CD14-positive monocyte (primary cell): ENCODE measurements at regions not wholly inside any gene's neighbourhood (a gene's known extent, or its start where the extent isn't known, plus 50 kb on each side); places are given as distances from the start of the nearest gene placed in this dataset.

Source experiments
- DNase-seq, 3 donors: peaks; one replicate each; pipeline ENCODE4 v3.0.0-alpha.2; 2011 to 2022
- H2AFZ ChIP-seq: 2 replicates; pipeline ENCODE4 v1.6.0; 2012; ENCODE audit warnings: mild to moderate bottlenecking, low read depth, low read length, inconsistent platforms; ENCODE audit not compliant: insufficient read depth, poor library complexity, severe bottlenecking
- H3K27ac ChIP-seq, 2 donors: 1 replicate in 1 of 2; 2 replicates in 1 of 2; pipeline ENCODE4 v1.5.1; 2012 to 2013; ENCODE audit warnings: low read length in 2 of 2, control low read depth in 1 of 2, inconsistent platforms in 1 of 2, low read depth in 1 of 2, mild to moderate bottlenecking in 1 of 2
- H3K27me3 ChIP-seq, 2 donors: one replicate each; pipeline versions ENCODE4 v1.6.0 to v1.6.1; 2011 to 2013; ENCODE audit warnings: low read length in 2 of 2; ENCODE audit not compliant: control insufficient read depth in 2 of 2, insufficient read depth in 2 of 2
- H3K36me3 ChIP-seq, 2 donors: replicated peaks in 1 of 2; 1 replicate in 1 of 2; 2 replicates in 1 of 2; pipeline versions ENCODE4 v1.5.1 to v1.6.1; 2012 to 2013; ENCODE audit warnings: low read length in 2 of 2, control low read depth in 1 of 2, inconsistent platforms in 1 of 2, mild to moderate bottlenecking in 1 of 2; ENCODE audit not compliant: insufficient read depth in 2 of 2, control insufficient read depth in 1 of 2
- H3K4me1 ChIP-seq, 2 donors: 1 replicate in 1 of 2; 2 replicates in 1 of 2; pipeline versions ENCODE4 v1.5.1 to v1.6.1; 2012 to 2013; ENCODE audit warnings: low read length in 2 of 2, control low read depth in 1 of 2, inconsistent platforms in 1 of 2, mild to moderate bottlenecking in 1 of 2, moderate library complexity in 1 of 2; ENCODE audit not compliant: insufficient read depth in 2 of 2, control insufficient read depth in 1 of 2
- H3K4me2 ChIP-seq: replicated peaks from 2 replicates; pipeline ENCODE3; 2012; ENCODE audit warnings: low read length, moderate library complexity, mild to moderate bottlenecking; ENCODE audit not compliant: poor library complexity, severe bottlenecking; ENCODE audit errors: extremely low read depth
- H3K4me3 ChIP-seq, 3 experiments: fragments of 200-600 bp in 1 of 3; sonication (generic) in 1 of 3; replicated peaks in 1 of 3; 1 replicate in 2 of 3; 2 replicates in 1 of 3; pipeline ENCODE4 v1.5.1; 2011 to 2013; ENCODE audit warnings: low read length in 3 of 3, mild to moderate bottlenecking in 3 of 3, control low read depth in 2 of 3, low read depth in 2 of 3, inconsistent platforms in 1 of 3, moderate library complexity in 1 of 3
- H3K79me2 ChIP-seq: 2 replicates; pipeline ENCODE4 v1.6.0; 2012; ENCODE audit warnings: mild to moderate bottlenecking, control low read depth, inconsistent platforms, low read length, moderate library complexity; ENCODE audit not compliant: insufficient read depth
- H3K9ac ChIP-seq: 2 replicates; pipeline ENCODE4 v1.6.0; 2017; ENCODE audit warnings: low read length, mild to moderate bottlenecking; ENCODE audit not compliant: insufficient read depth, poor library complexity, severe bottlenecking
- H3K9me3 ChIP-seq, 2 donors: replicated peaks in 1 of 2; 1 replicate in 1 of 2; 2 replicates in 1 of 2; pipeline versions ENCODE4 v1.5.1 to v1.6.1; 2012 to 2013; ENCODE audit warnings: low read length in 2 of 2, control low read depth in 1 of 2; ENCODE audit not compliant: control insufficient read depth in 1 of 2, insufficient read depth in 1 of 2
- H4K20me1 ChIP-seq: 2 replicates; pipeline ENCODE4 v1.6.0; 2012; ENCODE audit warnings: mild to moderate bottlenecking, low read length, control low read depth, moderate library complexity; ENCODE audit not compliant: insufficient read depth
- H3K27ac Mint-ChIP-seq, 7 donors: one replicate each; pipeline ENCODE4 v1.8.0; 2020; ENCODE audit warnings: mild to moderate bottlenecking in 7 of 7, mixed read lengths in 7 of 7, moderate library complexity in 6 of 7, inconsistent platforms in 2 of 7
- H3K27me3 Mint-ChIP-seq, 3 donors: one replicate each; pipeline ENCODE4 v1.8.0; 2021 to 2022; ENCODE audit warnings: low read depth in 3 of 3, mild to moderate bottlenecking in 3 of 3, mixed read lengths in 3 of 3, moderate library complexity in 3 of 3, inconsistent platforms in 1 of 3
- H3K36me3 Mint-ChIP-seq, 2 donors: one replicate each; pipeline ENCODE4 v1.8.0; 2020; ENCODE audit warnings: mixed read lengths in 2 of 2, inconsistent platforms in 1 of 2, mild to moderate bottlenecking in 1 of 2
- H3K4me1 Mint-ChIP-seq: one replicate; pipeline ENCODE4 v1.8.0; 2020; ENCODE audit warnings: mild to moderate bottlenecking, mixed read lengths
- H3K4me3 Mint-ChIP-seq, 2 donors: one replicate each; pipeline ENCODE4 v1.8.0; 2020; ENCODE audit warnings: mild to moderate bottlenecking in 2 of 2, mixed read lengths in 2 of 2, moderate library complexity in 1 of 2
- H3K9me3 Mint-ChIP-seq, 7 donors: one replicate each; pipeline ENCODE4 v1.8.0; 2020 to 2022; ENCODE audit warnings: mixed read lengths in 7 of 7, mild to moderate bottlenecking in 6 of 7, moderate library complexity in 6 of 7, inconsistent platforms in 2 of 7
- WGBS: methylation state at CpG from one replicate; pipeline ENCODE4 v1.1.5; 2013; ENCODE audit warnings: missing lambda C conversion rate; ENCODE audit not compliant: insufficient coverage; 5-methylcytosine and 5-hydroxymethylcytosine counted together
- intact Hi-C, 2 donors: fragments of 100-400 bp; cut with micrococcal nuclease; formaldehyde crosslinking; loops; one replicate each; pipeline versions ENCODE4 v1.15.0 to v1.15.1; 2023
- TF ChIP-seq, protein P1 (sequence below): fragments of 200-600 bp; IDR thresholded peaks from one replicate; pipeline ENCODE4 v1.8.0; 2022; ENCODE audit warnings: antibody characterized with exemption, mild to moderate bottlenecking

DNA sequence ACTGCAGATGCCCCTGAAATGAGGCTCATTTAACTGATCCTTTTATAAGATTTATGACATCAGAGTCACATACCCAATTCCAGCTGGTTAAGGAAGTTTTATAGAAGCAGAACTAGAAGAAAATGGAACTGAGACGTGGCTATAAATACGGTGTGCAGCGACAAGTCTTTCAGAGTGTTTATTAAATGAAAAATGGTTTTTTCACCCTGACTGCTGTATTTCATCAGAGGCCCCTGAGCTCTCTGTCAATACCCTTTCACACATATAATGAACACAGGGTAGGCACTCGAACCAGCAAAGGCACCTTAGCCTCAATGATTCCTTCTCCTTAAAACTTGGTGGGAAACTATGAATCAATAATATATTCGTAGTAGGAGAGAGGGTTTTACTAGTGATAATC is 380.8 kb upstream of the ANXA10 start:
- DNase-seq, result no peak
- TF ChIP-seq, protein P1, sequence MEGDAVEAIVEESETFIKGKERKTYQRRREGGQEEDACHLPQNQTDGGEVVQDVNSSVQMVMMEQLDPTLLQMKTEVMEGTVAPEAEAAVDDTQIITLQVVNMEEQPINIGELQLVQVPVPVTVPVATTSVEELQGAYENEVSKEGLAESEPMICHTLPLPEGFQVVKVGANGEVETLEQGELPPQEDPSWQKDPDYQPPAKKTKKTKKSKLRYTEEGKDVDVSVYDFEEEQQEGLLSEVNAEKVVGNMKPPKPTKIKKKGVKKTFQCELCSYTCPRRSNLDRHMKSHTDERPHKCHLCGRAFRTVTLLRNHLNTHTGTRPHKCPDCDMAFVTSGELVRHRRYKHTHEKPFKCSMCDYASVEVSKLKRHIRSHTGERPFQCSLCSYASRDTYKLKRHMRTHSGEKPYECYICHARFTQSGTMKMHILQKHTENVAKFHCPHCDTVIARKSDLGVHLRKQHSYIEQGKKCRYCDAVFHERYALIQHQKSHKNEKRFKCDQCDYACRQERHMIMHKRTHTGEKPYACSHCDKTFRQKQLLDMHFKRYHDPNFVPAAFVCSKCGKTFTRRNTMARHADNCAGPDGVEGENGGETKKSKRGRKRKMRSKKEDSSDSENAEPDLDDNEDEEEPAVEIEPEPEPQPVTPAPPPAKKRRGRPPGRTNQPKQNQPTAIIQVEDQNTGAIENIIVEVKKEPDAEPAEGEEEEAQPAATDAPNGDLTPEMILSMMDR, result no peak
- intact Hi-C loops, result no loop called here
- no peaks in the 10 kb centered on the region for H3K79me2 ChIP-seq
- H3K27ac ChIP-seq, result no peak overlapping the region
- no peaks in the 10 kb centered on the region for H3K36me3 ChIP-seq
- H3K27ac Mint-ChIP-seq, result no peak overlapping the region
- no CpG with 5 or more reads among the region's 5 CpGs for WGBS
- no peak overlapping the region for H3K4me3 Mint-ChIP-seq
- H3K4me1 Mint-ChIP-seq, result no peaks in the 10 kb centered on the region
- H4K20me1 ChIP-seq, result no peaks in the 10 kb centered on the region
- H3K27me3 ChIP-seq, result no peaks in the 10 kb centered on the region
- no peak overlapping the region for H3K9ac ChIP-seq
- no peak overlapping the region for H3K4me2 ChIP-seq
- no peaks in the 10 kb centered on the region for H3K9me3 ChIP-seq
- H3K27me3 Mint-ChIP-seq, result no peaks in the 10 kb centered on the region
- H3K4me1 ChIP-seq, result no peaks in the 10 kb centered on the region
- H2AFZ ChIP-seq, result no peak overlapping the region
- no peak overlapping the region for H3K4me3 ChIP-seq
- no peaks in the 10 kb centered on the region for H3K36me3 Mint-ChIP-seq
- H3K9me3 Mint-ChIP-seq, result peaks cover 0 to 1% (median 0%) of the 10 kb centered on the region in 7 donors

DNA sequence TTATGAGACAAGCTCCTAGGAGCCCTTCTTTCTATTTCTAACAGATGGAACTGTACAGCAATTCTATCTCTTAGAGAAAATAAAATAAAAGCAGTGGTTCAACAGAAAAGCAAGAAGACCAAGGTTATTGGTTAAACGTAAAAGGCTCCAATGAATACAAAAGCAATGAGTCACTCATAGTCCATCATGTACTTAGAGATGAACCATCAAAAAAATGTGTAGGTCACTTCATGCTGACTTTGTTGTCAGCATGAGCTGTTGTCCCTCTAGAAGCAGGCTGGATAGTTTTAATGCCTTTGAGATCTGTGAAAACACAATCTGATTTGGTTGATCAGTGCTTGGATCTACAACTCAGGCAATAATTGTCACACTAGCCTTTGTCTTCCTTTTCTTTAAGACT is 378.6 kb upstream of the ANXA10 start:
- WGBS, result no CpG with 5 or more reads among the region's 1 CpG

More for the DNA sequence above, 378.6 kb upstream of the ANXA10 start:
- no peaks in the 10 kb centered on the region for H3K36me3 Mint-ChIP-seq
- H3K27me3 Mint-ChIP-seq, result no peaks in the 10 kb centered on the region
- no peaks in the 10 kb centered on the region for H3K4me1 Mint-ChIP-seq
- DNase-seq, result no peak
- no peak overlapping the region for H3K27ac ChIP-seq
- no peaks in the 10 kb centered on the region for H4K20me1 ChIP-seq
- no peaks in the 10 kb centered on the region for H3K4me1 ChIP-seq
- H3K9ac ChIP-seq, result no peak overlapping the region
- H3K79me2 ChIP-seq, result no peaks in the 10 kb centered on the region
- H3K27me3 ChIP-seq, result no peaks in the 10 kb centered on the region
- peaks cover 0 to 1% (median 0%) of the 10 kb centered on the region in 7 donors for H3K9me3 Mint-ChIP-seq
- no peak overlapping the region for H3K4me2 ChIP-seq
- no peak overlapping the region for H2AFZ ChIP-seq
- no peak overlapping the region for H3K4me3 Mint-ChIP-seq
- no peaks in the 10 kb centered on the region for H3K36me3 ChIP-seq
- no peaks in the 10 kb centered on the region for H3K9me3 ChIP-seq
- no peak overlapping the region for H3K27ac Mint-ChIP-seq
- intact Hi-C loops, result no loop called here
- H3K4me3 ChIP-seq, result no peak overlapping the region
- TF ChIP-seq, protein P1, result no peak
